ENCODE measurements at regions not wholly inside any gene's neighbourhood (a gene's known extent, or its start where the extent isn't known, plus 50 kb on each side); places are given as distances from the start of the nearest gene placed in this dataset.

GRCh38 chr1:93775224-93775623 lies 93.6 kb upstream of the BCAR3 start:
- TF ChIP-seq, protein P1, sequence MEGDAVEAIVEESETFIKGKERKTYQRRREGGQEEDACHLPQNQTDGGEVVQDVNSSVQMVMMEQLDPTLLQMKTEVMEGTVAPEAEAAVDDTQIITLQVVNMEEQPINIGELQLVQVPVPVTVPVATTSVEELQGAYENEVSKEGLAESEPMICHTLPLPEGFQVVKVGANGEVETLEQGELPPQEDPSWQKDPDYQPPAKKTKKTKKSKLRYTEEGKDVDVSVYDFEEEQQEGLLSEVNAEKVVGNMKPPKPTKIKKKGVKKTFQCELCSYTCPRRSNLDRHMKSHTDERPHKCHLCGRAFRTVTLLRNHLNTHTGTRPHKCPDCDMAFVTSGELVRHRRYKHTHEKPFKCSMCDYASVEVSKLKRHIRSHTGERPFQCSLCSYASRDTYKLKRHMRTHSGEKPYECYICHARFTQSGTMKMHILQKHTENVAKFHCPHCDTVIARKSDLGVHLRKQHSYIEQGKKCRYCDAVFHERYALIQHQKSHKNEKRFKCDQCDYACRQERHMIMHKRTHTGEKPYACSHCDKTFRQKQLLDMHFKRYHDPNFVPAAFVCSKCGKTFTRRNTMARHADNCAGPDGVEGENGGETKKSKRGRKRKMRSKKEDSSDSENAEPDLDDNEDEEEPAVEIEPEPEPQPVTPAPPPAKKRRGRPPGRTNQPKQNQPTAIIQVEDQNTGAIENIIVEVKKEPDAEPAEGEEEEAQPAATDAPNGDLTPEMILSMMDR (IDR thresholded peaks at IDR 0.05; ENCODE audit: poor library complexity, severe bottlenecking) = no peak
- TF ChIP-seq POLR2AphosphoS5 (IDR thresholded peaks at IDR 0.05) = no peak
- no peak for TF ChIP-seq TAF1 (IDR thresholded peaks at IDR 0.05; ENCODE audit: low read depth)
- no peak for TF ChIP-seq SMC3 (conservative IDR thresholded peaks at IDR 0.05; ENCODE audit: poor library complexity)
- TF ChIP-seq EZH2 (IDR thresholded peaks at IDR 0.05; ENCODE audit: borderline replicate concordance, insufficient read depth, low read length, poor library complexity, severe bottlenecking) = no peak
- no peak for TF ChIP-seq RAD21 (conservative IDR thresholded peaks at IDR 0.05)
- TF ChIP-seq REST (IDR thresholded peaks at IDR 0.05; ENCODE audit: borderline replicate concordance) = no peak
- H3K36me3 ChIP-seq (ENCODE audit: insufficient read depth, low read length) = no peaks in the 10 kb centered on the region

DNA sequence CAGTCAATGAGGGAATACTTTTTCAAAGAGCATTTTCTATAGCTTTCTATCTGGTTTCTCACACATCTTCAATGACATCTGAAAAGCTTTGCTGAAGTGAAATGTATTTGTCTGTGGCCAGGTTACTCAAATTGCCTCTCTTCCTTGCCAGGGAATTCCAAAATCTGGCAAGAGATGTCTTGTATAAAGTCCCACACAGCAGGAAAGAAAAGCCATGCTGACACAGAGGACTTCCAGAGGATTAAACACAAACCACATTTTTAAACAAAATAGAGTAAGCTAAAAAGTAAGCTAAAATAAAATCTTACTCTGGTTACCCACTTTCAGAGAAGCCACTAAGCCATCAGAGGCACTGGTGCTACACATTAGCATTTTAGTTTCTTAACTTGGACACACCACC lies 93.1 kb upstream of the BCAR3 start:
- TF ChIP-seq MXI1 (conservative IDR thresholded peaks at IDR 0.05; ENCODE audit: poor library complexity, severe bottlenecking) (no peak), RAD21 (conservative IDR thresholded peaks at IDR 0.05) (no peak), POLR2AphosphoS5 (IDR thresholded peaks at IDR 0.05) (no peak), SMC3 (conservative IDR thresholded peaks at IDR 0.05; ENCODE audit: poor library complexity) (no peak), REST (IDR thresholded peaks at IDR 0.05; ENCODE audit: borderline replicate concordance) (no peak), EP300 (conservative IDR thresholded peaks at IDR 0.05; ENCODE audit: poor library complexity, severe bottlenecking) (no peak), EZH2 (IDR thresholded peaks at IDR 0.05; ENCODE audit: borderline replicate concordance, insufficient read depth, low read length, poor library complexity, severe bottlenecking) (no peak), TAF1 (IDR thresholded peaks at IDR 0.05; ENCODE audit: low read depth) (no peak)
- TF ChIP-seq, protein P1 (IDR thresholded peaks at IDR 0.05; ENCODE audit: poor library complexity, severe bottlenecking) = no peak
- no peaks in the 10 kb centered on the region for H3K9me2 ChIP-seq (ENCODE audit: insufficient read depth, low read length)
- H3K4me3 ChIP-seq (ENCODE audit: low read length) = no peak overlapping the region
- no peaks in the 10 kb centered on the region for H3K36me3 ChIP-seq (ENCODE audit: insufficient read depth, low read length)
- H2AFZ ChIP-seq (ENCODE audit: low read depth, low read length) = no peak overlapping the region
- H3K27ac ChIP-seq (ENCODE audit: low read length) = no peak overlapping the region
- H3K79me2 ChIP-seq (replicated peaks; ENCODE audit: insufficient read depth, low read length) = no peaks in the 10 kb centered on the region
- H3K9me3 ChIP-seq (ENCODE audit: low read length) = no peaks in the 10 kb centered on the region
- H4K20me1 ChIP-seq (ENCODE audit: insufficient read depth) = no peaks in the 10 kb centered on the region
- no peak overlapping the region for H3K9ac ChIP-seq (ENCODE audit: low read length)
- H3K27me3 ChIP-seq (ENCODE audit: insufficient read depth, low read depth, low read length) = no peaks in the 10 kb centered on the region
- no peak overlapping the region for H3K4me2 ChIP-seq (ENCODE audit: low read length)
- no peaks in the 10 kb centered on the region for H3F3A ChIP-seq (ENCODE audit: insufficient read depth, low read length, poor library complexity, severe bottlenecking)

More at GRCh38 chr1:93775224-93775623, 93.6 kb upstream of the BCAR3 start:
- no peaks in the 10 kb centered on the region for H3K9me3 ChIP-seq (ENCODE audit: low read length)
- no peak overlapping the region for H3K27ac ChIP-seq (ENCODE audit: low read length)
- H3K79me2 ChIP-seq (replicated peaks; ENCODE audit: insufficient read depth, low read length) = no peaks in the 10 kb centered on the region
- H3K9ac ChIP-seq (ENCODE audit: low read length) = no peak overlapping the region
- H3K4me2 ChIP-seq (ENCODE audit: low read length) = no peak overlapping the region
- H4K20me1 ChIP-seq (ENCODE audit: insufficient read depth) = no peaks in the 10 kb centered on the region
- no peak overlapping the region for H3K4me3 ChIP-seq (ENCODE audit: low read length)
- H2AFZ ChIP-seq (ENCODE audit: low read depth, low read length) = no peak overlapping the region
- H3K27me3 ChIP-seq (ENCODE audit: insufficient read depth, low read depth, low read length) = no peaks in the 10 kb centered on the region
- no peaks in the 10 kb centered on the region for H3F3A ChIP-seq (ENCODE audit: insufficient read depth, low read length, poor library complexity, severe bottlenecking)
- H3K9me2 ChIP-seq (ENCODE audit: insufficient read depth, low read length) = no peaks in the 10 kb centered on the region

Measured in neural cell (in vitro differentiated cells).